ENCODE measurements at regions not wholly inside any gene's neighbourhood (a gene's known extent, or its start where the extent isn't known, plus 50 kb on each side); places are given as distances from the start of the nearest gene placed in this dataset.

GRCh38 chr15:95281470-95281869 is 1049.0 kb upstream of the NR2F2 start:
- no peak for DNase-seq (ENCODE audit: low read depth)

GRCh38 chr15:95284492-95284891 is 1046.0 kb upstream of the NR2F2 start:
- no peak for DNase-seq (ENCODE audit: low read depth)

DNA sequence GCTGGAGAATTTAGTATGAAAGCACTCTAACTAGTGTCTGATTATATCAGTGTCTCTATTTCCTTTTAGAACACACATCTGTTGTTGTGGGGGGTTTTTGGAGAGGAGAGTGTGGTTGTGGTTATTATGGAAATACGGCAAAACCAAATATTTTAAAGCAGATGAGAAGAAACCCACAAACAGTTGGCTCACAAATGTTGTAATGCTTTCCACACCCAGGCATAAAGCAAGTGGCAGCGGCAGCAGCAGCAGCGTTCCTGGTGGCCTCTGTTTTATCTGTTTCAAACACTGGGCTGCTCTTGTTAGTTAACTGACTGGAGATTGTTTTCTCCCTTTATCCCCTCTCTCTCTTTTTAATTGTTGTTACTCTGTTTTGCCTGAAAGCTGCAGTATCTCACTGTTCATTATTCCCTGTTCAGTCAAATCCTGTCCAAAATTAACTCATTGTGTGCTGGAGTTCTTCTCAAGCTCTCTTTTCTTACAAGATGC is 1045.5 kb upstream of the NR2F2 start:
- no peak for DNase-seq (ENCODE audit: low read depth)

- no peak for DNase-seq (ENCODE audit: low read depth)
Observed at GRCh38 chr15:95286352-95286880, 1044.1 kb upstream of the NR2F2 start.

GRCh38 chr15:95287720-95288103 is 1042.8 kb upstream of the NR2F2 start:
- DNase-seq (ENCODE audit: low read depth): no peak

DNA sequence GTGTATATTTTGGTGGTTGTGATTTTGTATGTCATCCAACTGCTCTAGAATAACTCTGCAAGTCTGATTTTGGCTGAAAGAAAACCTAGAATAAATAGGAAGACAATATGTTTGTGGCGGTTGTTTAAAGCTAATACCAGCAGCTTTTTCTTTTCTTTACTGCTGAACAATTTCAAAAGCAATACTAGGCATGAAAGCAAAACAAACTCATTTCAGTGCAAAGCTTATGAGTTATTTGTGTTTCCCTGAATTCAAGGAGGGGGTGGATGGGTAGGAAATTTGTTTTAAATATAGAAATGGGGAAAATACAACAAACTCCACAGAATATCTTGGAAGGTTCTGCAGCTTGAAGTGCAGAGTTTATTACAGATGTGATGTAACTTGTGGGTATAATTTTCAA is 1041.9 kb upstream of the NR2F2 start:
- no peak for DNase-seq (ENCODE audit: low read depth)

DNA sequence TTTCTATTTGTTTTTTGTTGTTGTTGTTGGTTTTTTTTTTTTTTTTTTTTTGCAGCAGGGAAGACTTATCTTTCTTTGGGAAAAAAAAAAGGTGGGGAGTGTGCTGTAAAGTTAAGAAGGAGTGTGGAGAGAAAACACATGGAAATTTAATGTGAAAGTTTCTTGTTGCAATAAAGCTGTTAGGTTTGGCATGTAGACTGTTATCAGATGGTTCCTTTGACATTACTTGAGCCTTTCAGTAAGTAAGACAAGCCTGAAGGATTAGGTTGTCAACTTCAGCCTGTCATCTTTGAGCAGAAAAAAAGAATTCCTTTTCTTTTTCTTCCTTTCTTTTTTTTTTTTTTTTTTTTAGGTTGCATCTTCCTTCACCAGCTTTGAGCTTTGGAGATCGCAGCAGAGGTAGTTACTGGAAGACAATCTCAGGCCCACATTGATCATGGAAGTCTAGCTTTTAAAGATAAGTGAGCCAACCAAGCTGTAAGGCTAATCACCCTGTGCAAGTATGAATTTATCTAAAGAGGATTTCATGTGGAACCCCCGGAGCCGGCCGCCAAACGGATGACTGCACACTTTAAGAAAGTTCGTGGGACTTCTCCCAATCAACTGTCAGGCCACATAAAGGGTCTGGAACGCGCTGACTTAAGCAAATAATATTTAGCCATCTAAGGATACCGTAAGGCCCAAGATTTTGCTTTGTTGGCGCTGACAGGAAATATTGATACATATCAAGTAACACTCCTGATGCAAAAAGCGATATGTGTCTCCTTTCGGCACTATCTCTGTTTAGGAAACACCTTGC is 1040.1 kb upstream of the NR2F2 start:
- DNase-seq (ENCODE audit: low read depth): no peak

DNA sequence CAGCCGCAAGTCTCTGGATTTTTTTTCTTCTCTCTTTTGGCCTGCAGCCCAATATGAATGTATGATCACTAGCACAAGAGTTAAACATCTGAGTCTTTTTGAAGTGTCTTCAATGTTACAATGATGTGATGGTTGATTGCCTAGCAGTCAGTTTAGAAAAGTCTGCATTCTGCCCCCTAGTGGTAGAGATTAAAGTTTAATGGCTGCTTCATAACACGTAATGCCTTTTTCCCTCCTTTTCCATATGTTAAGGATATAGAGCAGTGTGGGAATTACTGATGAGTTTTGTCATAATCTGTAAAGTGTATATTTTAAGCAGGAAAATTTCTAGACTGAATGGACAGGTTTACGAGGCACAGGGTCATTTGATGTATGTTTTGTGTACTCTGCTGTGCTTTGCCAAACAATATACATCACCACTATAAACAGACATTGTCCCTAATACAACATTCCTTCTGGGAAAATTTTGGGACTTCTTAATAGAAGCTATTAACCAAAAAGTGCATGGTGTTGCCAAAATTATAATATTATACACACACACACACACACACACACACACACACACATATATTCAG is 1038.5 kb upstream of the NR2F2 start:
- DNase-seq (ENCODE audit: low read depth): no peak

GRCh38 chr15:95292785-95293450 is 1037.6 kb upstream of the NR2F2 start:
- DNase-seq (ENCODE audit: low read depth): no peak

DNA sequence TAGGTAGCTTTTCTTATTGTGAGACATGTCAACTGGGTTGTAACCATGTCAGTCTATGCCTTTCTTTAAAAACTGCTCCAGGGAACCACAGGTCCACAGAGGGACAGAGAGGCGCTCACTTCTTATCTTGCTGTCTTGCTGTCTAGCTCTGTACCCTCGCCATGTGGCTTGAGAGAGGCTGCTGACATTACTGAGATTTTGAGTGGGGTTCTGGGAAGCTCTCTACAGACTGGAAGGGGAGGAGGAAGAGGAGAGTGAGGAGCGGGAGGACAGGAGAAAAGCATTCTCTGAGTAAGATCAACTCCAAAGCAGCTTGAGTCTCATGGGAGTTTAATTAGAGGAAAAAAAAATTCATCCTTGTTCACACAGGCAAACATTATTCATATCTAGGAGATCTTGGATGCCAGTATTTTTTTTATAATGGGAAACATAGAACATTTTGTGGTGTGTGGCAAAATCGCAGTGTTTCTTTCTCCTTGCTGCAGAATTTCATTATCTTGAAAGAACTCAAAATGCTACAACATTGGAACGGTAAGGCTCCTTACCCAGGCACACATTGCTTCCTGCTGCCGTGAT is 1037.0 kb upstream of the NR2F2 start:
- DNase-seq (ENCODE audit: low read depth): no peak

- no peak for DNase-seq (ENCODE audit: low read depth)
Observed at GRCh38 chr15:95295363-95295762, 1035.1 kb upstream of the NR2F2 start.

- no peak for DNase-seq (ENCODE audit: low read depth)
Observed at GRCh38 chr15:95295896-95296625, 1034.4 kb upstream of the NR2F2 start.

DNA sequence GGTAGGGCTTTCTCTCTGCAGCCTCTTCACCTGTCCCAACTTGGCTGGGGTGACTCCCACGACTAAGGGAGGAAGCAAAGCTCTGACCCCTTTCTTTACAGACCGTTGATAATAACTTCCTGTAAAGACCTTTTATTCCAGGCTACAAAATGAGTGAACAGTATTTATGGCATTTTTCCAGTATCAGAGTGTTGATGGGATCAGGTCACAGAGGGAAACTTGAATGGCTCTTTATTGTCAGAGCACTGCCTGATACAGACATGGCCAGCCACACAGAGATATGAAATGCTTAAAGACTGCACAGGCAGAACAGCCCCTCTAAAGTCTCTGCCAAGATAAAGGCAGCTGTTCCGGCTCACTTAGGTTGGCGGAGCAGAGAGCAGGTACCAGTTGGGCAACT is 1033.9 kb upstream of the NR2F2 start:
- DNase-seq (ENCODE audit: low read depth): no peak

DNA sequence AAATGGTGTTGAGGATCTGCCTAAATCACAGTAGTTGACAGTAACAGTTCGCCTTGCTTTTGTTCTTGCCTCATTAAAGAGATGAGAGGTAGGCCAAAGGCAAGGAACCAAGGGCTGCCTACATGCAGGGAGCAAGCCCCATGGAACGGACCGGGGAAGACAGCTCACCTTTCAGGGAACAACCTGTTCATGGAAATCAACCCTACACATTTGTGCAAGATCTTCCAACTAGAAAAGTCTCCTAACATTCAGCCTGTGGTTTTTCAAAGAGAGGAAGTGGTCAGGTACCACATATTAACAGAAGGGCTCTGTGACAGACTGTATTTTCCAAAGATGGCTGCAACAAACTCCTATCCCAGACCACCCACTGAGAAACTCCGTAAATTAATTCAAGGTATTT is 1031.8 kb upstream of the NR2F2 start:
- DNase-seq (ENCODE audit: low read depth): no peak

GRCh38 chr15:95300958-95301357 is 1029.5 kb upstream of the NR2F2 start:
- no peak for DNase-seq (ENCODE audit: low read depth)

GRCh38 chr15:95302206-95302605 is 1028.3 kb upstream of the NR2F2 start:
- DNase-seq (ENCODE audit: low read depth): no peak

DNA sequence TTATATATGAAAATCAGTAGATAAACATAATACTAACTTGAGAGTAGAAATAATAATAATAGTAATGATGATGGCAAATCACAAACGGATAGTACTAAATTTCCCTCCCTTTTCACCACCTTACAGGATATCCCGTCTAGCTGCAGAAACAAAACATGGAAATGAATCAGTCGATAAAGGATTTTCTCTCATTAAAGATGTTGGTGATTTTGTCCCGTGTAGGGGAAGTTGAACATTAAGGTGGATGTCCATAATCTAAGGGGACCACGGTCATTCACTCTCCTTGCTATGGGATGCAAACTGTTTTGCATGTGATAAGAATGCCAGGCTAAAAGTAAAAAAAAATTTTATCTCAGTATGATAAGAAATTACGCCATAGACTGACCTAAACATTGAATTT is 1027.7 kb upstream of the NR2F2 start:
- DNase-seq (ENCODE audit: low read depth): no peak

- no peak for DNase-seq (ENCODE audit: low read depth)
Observed at GRCh38 chr15:95303713-95304112, 1026.8 kb upstream of the NR2F2 start.

DNA sequence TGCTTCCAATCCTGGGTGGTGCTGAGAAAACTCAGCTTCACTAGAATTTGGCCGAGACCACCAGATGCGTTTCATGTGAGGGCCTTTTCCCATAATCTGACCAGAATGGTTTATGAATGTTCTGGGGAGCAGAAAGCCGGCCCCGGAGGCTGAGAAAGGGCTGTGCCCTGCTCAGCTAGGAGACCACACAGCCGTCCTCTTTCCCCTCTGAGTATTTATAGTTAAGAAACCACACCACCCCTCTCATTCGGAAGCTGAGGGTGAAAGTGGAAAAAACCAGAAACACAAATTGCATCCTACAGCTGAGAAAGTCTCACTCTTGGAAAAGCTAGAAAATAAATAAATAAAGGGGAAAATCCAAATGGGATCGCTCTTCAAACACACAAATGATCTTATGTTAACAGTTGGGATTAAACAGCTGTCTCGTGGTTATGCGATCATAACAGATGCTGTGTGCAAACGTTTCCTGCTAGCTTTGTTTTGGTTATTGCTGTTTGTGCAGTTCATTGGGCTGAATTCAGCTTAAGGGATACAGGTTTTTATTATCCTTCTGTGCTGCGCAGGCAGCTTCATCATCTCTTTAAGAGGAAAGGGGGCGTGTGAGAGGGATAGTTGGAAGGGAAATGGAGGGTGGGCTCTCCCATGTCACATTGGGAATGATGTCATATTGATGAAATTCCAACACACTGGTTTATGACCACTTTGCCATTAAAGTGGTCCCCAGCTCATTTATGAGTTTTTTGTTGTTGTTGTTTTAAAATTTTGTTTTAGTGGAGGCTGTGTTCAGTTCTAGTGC is 1026.2 kb upstream of the NR2F2 start:
- DNase-seq (ENCODE audit: low read depth): no peak

DNA sequence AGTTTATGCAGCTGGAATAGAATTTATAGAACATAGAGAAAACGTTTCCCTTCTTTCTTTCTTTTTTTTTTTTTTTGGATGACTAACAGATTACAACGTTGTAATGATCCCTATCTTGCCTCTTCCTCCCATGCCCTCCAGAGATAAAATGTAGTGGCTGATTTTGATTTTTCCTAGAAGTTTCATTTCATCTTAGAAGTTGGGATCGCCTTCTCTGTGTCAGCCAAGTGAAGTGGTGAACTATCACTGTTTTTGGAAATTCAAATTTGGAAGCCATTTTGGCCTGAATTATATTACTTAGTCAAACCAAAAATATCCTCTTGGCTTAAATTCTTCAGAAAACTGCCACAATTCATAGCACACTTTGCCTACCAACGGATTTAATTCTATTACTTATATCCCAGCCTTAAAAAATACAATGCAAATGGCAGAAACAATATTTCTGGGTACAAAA is 1025.5 kb upstream of the NR2F2 start:
- no peak for DNase-seq (ENCODE audit: low read depth)

- no peak for DNase-seq (ENCODE audit: low read depth)
Observed at GRCh38 chr15:95307115-95307514, 1023.4 kb upstream of the NR2F2 start.
